SK-N-SH treated with all-trans-retinoic acid at 6 μM for 48 hours (cell line): ENCODE measurements at regions not wholly inside any gene's neighbourhood (a gene's known extent, or its start where the extent isn't known, plus 50 kb on each side); places are given as distances from the start of the nearest gene placed in this dataset.

Source experiments
- ATAC-seq: fragments of 200-7000 bp; cut with Tn5 transposase; 3 replicates; pipeline ENCODE4 v1.9.1; 2020; ENCODE audit warnings: mild to moderate bottlenecking, moderate library complexity
- ARNTL ChIP-seq: fragments of 450-650 bp; formaldehyde crosslinking; IDR thresholded peaks from 2 replicates; pipeline ENCODE4 v1.5.0; 2020; ENCODE audit warnings: low read depth, mild to moderate bottlenecking, moderate library complexity, borderline replicate concordance
- BACH2 ChIP-seq: fragments of 250-450 bp; sonication (Bioruptor Pico); IDR thresholded peaks from 2 replicates; pipeline ENCODE4 v1.9.0; 2021; ENCODE audit warnings: mild to moderate bottlenecking, borderline replicate concordance
- CREB5 ChIP-seq: fragments of 250-450 bp; sonication (Bioruptor Pico); IDR thresholded peaks from 2 replicates; pipeline ENCODE4 v1.5.1; 2020; ENCODE audit warnings: low read depth, mild to moderate bottlenecking, moderate library complexity
- CSDC2 ChIP-seq: fragments of 250-450 bp; sonication (Bioruptor Pico); IDR thresholded peaks from 2 replicates; pipeline ENCODE4 v1.5.0; 2020; ENCODE audit warnings: mild to moderate bottlenecking, moderate library complexity
- CSRNP3 ChIP-seq: fragments of 250-450 bp; sonication (Bioruptor Pico); IDR thresholded peaks from 2 replicates; pipeline ENCODE4 v1.5.1; 2021; ENCODE audit warnings: mild to moderate bottlenecking, moderate library complexity
- ESRRG ChIP-seq: fragments of 250-450 bp; sonication (Bioruptor Pico); IDR thresholded peaks from 2 replicates; pipeline ENCODE4 v1.6.1; 2021; ENCODE audit warnings: mild to moderate bottlenecking
- GLIS3 ChIP-seq: fragments of 250-450 bp; sonication (Bioruptor Pico); IDR thresholded peaks from 2 replicates; pipeline ENCODE4 v1.5.0; 2020; ENCODE audit warnings: mild to moderate bottlenecking, moderate library complexity
- ISL1 ChIP-seq: fragments of 250-450 bp; sonication (Bioruptor Pico); IDR thresholded peaks from 2 replicates; pipeline ENCODE4 v2.1.2; 2022; ENCODE audit warnings: mild to moderate bottlenecking, moderate library complexity
- OSR1 ChIP-seq: fragments of 250-450 bp; sonication (Bioruptor Pico); IDR thresholded peaks from 2 replicates; pipeline ENCODE4 v1.8.0; 2022; ENCODE audit warnings: moderate library complexity, mild to moderate bottlenecking, inconsistent platforms
- PATZ1 ChIP-seq: fragments of 250-450 bp; sonication (Bioruptor Pico); IDR thresholded peaks from 2 replicates; pipeline ENCODE4 v1.8.0; 2020; ENCODE audit warnings: mild to moderate bottlenecking, moderate library complexity, borderline replicate concordance
- POU6F1 ChIP-seq: fragments of 250-450 bp; sonication (Bioruptor Pico); IDR thresholded peaks from 2 replicates; pipeline ENCODE4 v1.8.0; 2021; ENCODE audit warnings: low read depth, mild to moderate bottlenecking, moderate library complexity, borderline replicate concordance
- PPARA ChIP-seq: fragments of 250-450 bp; sonication (Bioruptor Pico); IDR thresholded peaks from 2 replicates; pipeline ENCODE4 v1.5.0; 2020; ENCODE audit warnings: mild to moderate bottlenecking, borderline replicate concordance
- RARB ChIP-seq: fragments of 250-450 bp; sonication (Bioruptor Pico); IDR thresholded peaks from 2 replicates; pipeline ENCODE4 v1.8.0; 2021; ENCODE audit warnings: mild to moderate bottlenecking, moderate library complexity
- SNAI2 ChIP-seq: fragments of 250-450 bp; sonication (Bioruptor Pico); IDR thresholded peaks from 2 replicates; pipeline ENCODE4 v1.5.0; 2020; ENCODE audit warnings: mild to moderate bottlenecking, moderate library complexity
- TCF4 ChIP-seq: fragments of 250-450 bp; sonication (Bioruptor Pico); IDR thresholded peaks from 2 replicates; pipeline ENCODE4 v1.8.0; 2021; ENCODE audit warnings: mild to moderate bottlenecking, moderate library complexity, borderline replicate concordance
- TOX ChIP-seq: fragments of 250-450 bp; sonication (Bioruptor Pico); IDR thresholded peaks from 2 replicates; pipeline ENCODE4 v1.8.0; 2021; ENCODE audit warnings: mild to moderate bottlenecking, moderate library complexity, borderline replicate concordance
- TSHZ2 ChIP-seq: fragments of 250-450 bp; sonication (Bioruptor Pico); IDR thresholded peaks from 2 replicates; pipeline ENCODE4 v1.5.0; 2020; ENCODE audit warnings: mild to moderate bottlenecking, moderate library complexity
- ZC3H10 ChIP-seq: fragments of 250-450 bp; sonication (Bioruptor Pico); IDR thresholded peaks from 2 replicates; pipeline ENCODE4 v1.5.1; 2021; ENCODE audit warnings: mild to moderate bottlenecking, moderate library complexity
- ZFP3 ChIP-seq: fragments of 250-450 bp; sonication (Bioruptor Pico); IDR thresholded peaks from 2 replicates; pipeline ENCODE4 v1.5.0; 2020; ENCODE audit warnings: mild to moderate bottlenecking, moderate library complexity
- ZFP30 ChIP-seq: fragments of 450-650 bp; formaldehyde crosslinking; IDR thresholded peaks from 2 replicates; pipeline ENCODE4 v1.5.0; 2022; ENCODE audit warnings: mild to moderate bottlenecking, moderate library complexity
- ZNF565 ChIP-seq: fragments of 450-650 bp; formaldehyde crosslinking; conservative IDR thresholded peaks from 2 replicates; pipeline ENCODE4 v1.5.0; 2020; ENCODE audit warnings: low read depth, mild to moderate bottlenecking, moderate library complexity
- ZNF70 ChIP-seq: fragments of 450-650 bp; formaldehyde crosslinking; IDR thresholded peaks from 2 replicates; pipeline ENCODE4 v1.5.0; 2020; ENCODE audit warnings: mild to moderate bottlenecking, moderate library complexity
- ZNF8 ChIP-seq: fragments of 450-650 bp; formaldehyde crosslinking; IDR thresholded peaks from 2 replicates; pipeline ENCODE4 v1.5.0; 2020; ENCODE audit warnings: mild to moderate bottlenecking, moderate library complexity

- no peak for ATAC-seq
- TF ChIP-seq POU6F1: no peak
- no peak for TF ChIP-seq ZNF565 (CRISPR knock-in tag)
- TF ChIP-seq TCF4: no peak
- no peak for TF ChIP-seq ZNF8
- no peak for TF ChIP-seq ZC3H10 (CRISPR knock-in tag)
- no peak for TF ChIP-seq PPARA (CRISPR knock-in tag)
- TF ChIP-seq ESRRG (CRISPR knock-in tag): no peak
- TF ChIP-seq ARNTL (CRISPR knock-in tag): no peak
These were observed 133.9 kb upstream of the FSHR start for GRCh38 chr2:49288113-49288705.

GRCh38 chr2:49286726-49287125 lies 132.4 kb upstream of the FSHR start:
- ATAC-seq: no peak
- TF ChIP-seq ZFP30 (CRISPR knock-in tag) (no peak), SNAI2 (CRISPR knock-in tag) (no peak), PATZ1 (no peak), ZC3H10 (CRISPR knock-in tag) (no peak), CREB5 (CRISPR knock-in tag) (no peak), ZFP3 (CRISPR knock-in tag) (no peak), ZNF8 (no peak), ISL1 (CRISPR knock-in tag) (no peak), POU6F1 (no peak), GLIS3 (CRISPR knock-in tag) (no peak), BACH2 (CRISPR knock-in tag) (no peak), TCF4 (no peak), CSDC2 (CRISPR knock-in tag) (no peak), OSR1 (CRISPR knock-in tag) (no peak), TOX (CRISPR knock-in tag) (no peak), TSHZ2 (CRISPR knock-in tag) (no peak), ESRRG (CRISPR knock-in tag) (no peak), ZNF565 (CRISPR knock-in tag) (no peak)

GRCh38 chr2:49286045-49286444 lies 131.7 kb upstream of the FSHR start:
- TF ChIP-seq RARB (CRISPR knock-in tag) (no peak), OSR1 (CRISPR knock-in tag) (no peak), ZFP3 (CRISPR knock-in tag) (no peak), TCF4 (no peak), CSRNP3 (CRISPR knock-in tag) (no peak), BACH2 (CRISPR knock-in tag) (no peak), CREB5 (CRISPR knock-in tag) (no peak), CSDC2 (CRISPR knock-in tag) (no peak), TOX (CRISPR knock-in tag) (no peak), ZNF8 (no peak), ZFP30 (CRISPR knock-in tag) (no peak), ZNF70 (CRISPR knock-in tag) (no peak), ZC3H10 (CRISPR knock-in tag) (no peak), ARNTL (CRISPR knock-in tag) (no peak), POU6F1 (no peak)
- ATAC-seq: no peak
